ENCODE measurements at regions not wholly inside any gene's neighbourhood (a gene's known extent, or its start where the extent isn't known, plus 50 kb on each side); places are given as distances from the start of the nearest gene placed in this dataset.
A peak's percentile ranks its signal among the peaks of the same experiment; 100 is the strongest.

GRCh38 chr14:96739200-96739910 is 57.8 kb upstream of the VRK1 start:
- Histone ChIP-seq H3K4me3 (no peak overlapping the region), H3K27me3 (peaks cover 99% of the 10 kb centered on the region), H3K9me3 (no peaks in the 10 kb centered on the region), H3K27ac (no peak overlapping the region), H3K36me3 (no peaks in the 10 kb centered on the region), H3K4me1 (peaks cover 0 to 9% (median 5%) of the 10 kb centered on the region in 4 donors)
- DNase-seq = no peak
- TF ChIP-seq EP300 (IDR thresholded peaks at IDR 0.05; ENCODE audit: low read depth) (no peak), POLR2AphosphoS5 (IDR thresholded peaks at IDR 0.05) (no peak), POLR2A (IDR thresholded peaks at IDR 0.05) (no peak), CTCF (IDR thresholded peaks at IDR 0.05) (no peak)
- in situ Hi-C loops (cut with MboI; ENCODE audit: low pct_ligation_motif_present in 1 of 4, low pct_unique_long_range_greater_than_20kb in 1 of 4, low sequenced_read_pairs in 3 of 4) (no loop called here), intact Hi-C loops (cut with DNase I; ENCODE audit: low total_unique reads) (loop anchor here (10.0 kb wide), 1 partner anchor 155 kb away; no protein-coding TSS in a partner anchor)
- WGBS, 2 donors (ENCODE audit: low coverage in 1 of 2) = 49 to 56% methylated on average over 13 to 14 of the region's 14 CpGs

GRCh38 chr14:96741151-96741977 is 55.8 kb upstream of the VRK1 start:
- no peak overlapping the region for H3K27ac ChIP-seq
- 0 to 11% methylated on average over 2 to 54 of the region's 62 CpGs for WGBS, 2 donors (ENCODE audit: low coverage in 1 of 2)
- H3K9me3 ChIP-seq = no peaks in the 10 kb centered on the region
- TF ChIP-seq POLR2AphosphoS5 (IDR thresholded peaks at IDR 0.05) (no peak), CTCF (IDR thresholded peaks at IDR 0.05) (peak; percentile 54 to 96 (median 92))
- peaks cover 0 to 9% (median 5%) of the 10 kb centered on the region in 4 donors for H3K4me1 ChIP-seq
- H3K4me3 ChIP-seq = peak overlapping the region in 2 of 4 donors; percentile 19 to 43
- intact Hi-C loops (cut with DNase I; ENCODE audit: low total_unique reads) (loop anchor here (5.0 kb wide), 1 partner anchor 179 kb away; no protein-coding TSS in a partner anchor), in situ Hi-C loops (cut with MboI; ENCODE audit: low pct_ligation_motif_present in 1 of 4, low pct_unique_long_range_greater_than_20kb in 1 of 4, low sequenced_read_pairs in 3 of 4) (no loop called here)
- H3K36me3 ChIP-seq = no peaks in the 10 kb centered on the region
- H3K27me3 ChIP-seq = peaks cover 91% of the 10 kb centered on the region
- DNase-seq = peak; percentile 49

- peaks cover 0 to 9% (median 5%) of the 10 kb centered on the region in 4 donors for H3K4me1 ChIP-seq
- intact Hi-C loops (cut with DNase I; ENCODE audit: low total_unique reads) = loop anchor here (5.0 kb wide), 1 partner anchor 182 kb away; no protein-coding TSS in a partner anchor
- in situ Hi-C loops (cut with MboI; ENCODE audit: low pct_ligation_motif_present in 1 of 4, low pct_unique_long_range_greater_than_20kb in 1 of 4, low sequenced_read_pairs in 3 of 4) = no loop called here
- H3K9me3 ChIP-seq = no peaks in the 10 kb centered on the region
- peaks cover 70% of the 10 kb centered on the region for H3K27me3 ChIP-seq
- H3K27ac ChIP-seq = no peak overlapping the region
- no peak for DNase-seq
- 64 to 83% methylated on average over 1 to 6 of the region's 7 CpGs for WGBS, 2 donors (ENCODE audit: low coverage in 1 of 2)
- no peak overlapping the region for H3K4me3 ChIP-seq
- no peaks in the 10 kb centered on the region for H3K36me3 ChIP-seq
- TF ChIP-seq POLR2AphosphoS5 (IDR thresholded peaks at IDR 0.05) (no peak), EP300 (IDR thresholded peaks at IDR 0.05; ENCODE audit: low read depth) (no peak), CTCF (IDR thresholded peaks at IDR 0.05) (no peak), POLR2A (IDR thresholded peaks at IDR 0.05) (no peak)
These were observed 52.9 kb upstream of the VRK1 start for GRCh38 chr14:96744262-96744661.

- in situ Hi-C loops (cut with MboI; ENCODE audit: low pct_ligation_motif_present in 1 of 4, low pct_unique_long_range_greater_than_20kb in 1 of 4, low sequenced_read_pairs in 3 of 4) = no loop called here
These were observed 51.6 kb upstream of the VRK1 start for GRCh38 chr14:96745500-96746051.

More at GRCh38 chr14:96745500-96746051, 51.6 kb upstream of the VRK1 start:
- WGBS, 2 donors (ENCODE audit: low coverage in 1 of 2) = 0 to 79% methylated on average over 1 to 4 of the region's 4 CpGs
- peaks cover 57% of the 10 kb centered on the region for H3K27me3 ChIP-seq
- H3K9me3 ChIP-seq = no peaks in the 10 kb centered on the region
- H3K4me3 ChIP-seq = no peak overlapping the region
- TF ChIP-seq POLR2A (IDR thresholded peaks at IDR 0.05) (no peak), CTCF (IDR thresholded peaks at IDR 0.05) (no peak), POLR2AphosphoS5 (IDR thresholded peaks at IDR 0.05) (no peak), EP300 (IDR thresholded peaks at IDR 0.05; ENCODE audit: low read depth) (no peak)
- H3K27ac ChIP-seq = no peak overlapping the region
- intact Hi-C loops (cut with DNase I; ENCODE audit: low total_unique reads) = no loop called here
- H3K36me3 ChIP-seq = no peaks in the 10 kb centered on the region
- H3K4me1 ChIP-seq = peaks cover 0 to 9% (median 5%) of the 10 kb centered on the region in 4 donors
- no peak for DNase-seq

Measured in transverse colon (tissue), 4 donors.